Activated CD4-positive, alpha-beta T cell treated with anti-CD3 and anti-CD28 coated beads, Interleukin-2, amount 10 ng/mL, durations not matched to agents 7 days and 5 days (primary cell): ENCODE measurements at regions not wholly inside any gene's neighbourhood (a gene's known extent, or its start where the extent isn't known, plus 50 kb on each side); places are given as distances from the start of the nearest gene placed in this dataset.
"Not testable (repeated sequence)": the region's sequence is repeated elsewhere in the genome, so short reads cannot be mapped to it uniquely, and the experiment has no call there.

Experiments used
- CTCF ChIA-PET: fragments of 350-600 bp; sonication (Branson Sonifier 250); formaldehyde crosslinking; loops from one replicate; lab custom pipeline; 2021; ENCODE audit warnings: antibody characterized with exemption; lab: Charles Lee
- POLR2A ChIA-PET: fragments of 350-600 bp; sonication (Branson Sonifier 250); formaldehyde crosslinking; loops from one replicate; lab custom pipeline; 2021; ENCODE audit warnings: antibody characterized with exemption; lab: Charles Lee
- DNase-seq: peaks from one replicate; pipeline ENCODE4 v3.0.0-alpha.2; 2020
- H3K27ac Mint-ChIP-seq: one replicate; pipeline ENCODE4 v1.8.0; 2021; ENCODE audit warnings: mild to moderate bottlenecking, moderate library complexity, mixed read lengths
- H3K27me3 Mint-ChIP-seq: one replicate; pipeline ENCODE4 v1.8.0; 2021; ENCODE audit warnings: mixed read lengths
- H3K36me3 Mint-ChIP-seq: one replicate; pipeline ENCODE4 v1.8.0; 2021; ENCODE audit warnings: low read depth, mixed read lengths
- H3K4me1 Mint-ChIP-seq: one replicate; pipeline ENCODE4 v1.8.0; 2021; ENCODE audit warnings: mixed read lengths
- H3K4me3 Mint-ChIP-seq: one replicate; pipeline ENCODE4 v1.8.0; 2021; ENCODE audit warnings: mild to moderate bottlenecking, moderate library complexity, mixed read lengths
- H3K9me3 Mint-ChIP-seq: one replicate; pipeline ENCODE4 v1.8.0; 2021; ENCODE audit warnings: mixed read lengths

DNA sequence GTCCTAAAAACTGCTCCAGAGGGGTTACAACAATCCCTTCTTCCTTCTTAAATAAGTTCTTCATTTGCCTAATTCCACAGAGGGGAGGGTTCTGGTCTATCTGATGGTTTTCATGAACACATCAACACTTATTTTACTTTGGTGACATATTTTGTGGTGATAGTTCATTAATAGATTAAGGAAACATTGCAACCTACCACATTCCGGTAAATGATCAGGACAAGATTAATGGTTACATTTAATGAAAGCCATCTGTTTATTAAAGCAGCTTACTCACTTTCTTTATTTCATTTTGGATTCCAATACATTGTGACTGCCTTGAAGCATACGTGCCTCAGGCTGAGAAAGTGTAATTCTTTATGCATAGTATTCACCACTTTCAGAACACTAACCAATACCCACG lies 101.0 kb downstream of the SKIDA1 start:
- Mint-ChIP-seq H3K27me3 (no peaks in the 10 kb centered on the region), H3K36me3 (peaks cover 4% of the 10 kb centered on the region), H3K27ac (no peak overlapping the region), H3K9me3 (peaks cover 9% of the 10 kb centered on the region), H3K4me3 (no peak overlapping the region), H3K4me1 (peaks cover 4% of the 10 kb centered on the region)
- ChIA-PET CTCF (interaction anchor here (0.5 kb wide), 1 partner anchor 1125 kb away, joined by 3 read pairs; no protein-coding TSS in a partner anchor), POLR2A (no interaction called here)
- no peak for DNase-seq

- DNase-seq, result no peak
- H3K4me1 Mint-ChIP-seq, result peaks cover 4% of the 10 kb centered on the region
- CTCF ChIA-PET, result interaction anchor here (0.5 kb wide), 1 partner anchor 1125 kb away, joined by 3 read pairs; no protein-coding TSS in a partner anchor
- POLR2A ChIA-PET, result no interaction called here
- peaks cover 4% of the 10 kb centered on the region for H3K36me3 Mint-ChIP-seq
- no peak overlapping the region for H3K27ac Mint-ChIP-seq
- H3K27me3 Mint-ChIP-seq, result no peaks in the 10 kb centered on the region
- peaks cover 9% of the 10 kb centered on the region for H3K9me3 Mint-ChIP-seq
- no peak overlapping the region for H3K4me3 Mint-ChIP-seq
Observed at GRCh38 chr10:21423850-21424249, 101.6 kb downstream of the SKIDA1 start.

DNA sequence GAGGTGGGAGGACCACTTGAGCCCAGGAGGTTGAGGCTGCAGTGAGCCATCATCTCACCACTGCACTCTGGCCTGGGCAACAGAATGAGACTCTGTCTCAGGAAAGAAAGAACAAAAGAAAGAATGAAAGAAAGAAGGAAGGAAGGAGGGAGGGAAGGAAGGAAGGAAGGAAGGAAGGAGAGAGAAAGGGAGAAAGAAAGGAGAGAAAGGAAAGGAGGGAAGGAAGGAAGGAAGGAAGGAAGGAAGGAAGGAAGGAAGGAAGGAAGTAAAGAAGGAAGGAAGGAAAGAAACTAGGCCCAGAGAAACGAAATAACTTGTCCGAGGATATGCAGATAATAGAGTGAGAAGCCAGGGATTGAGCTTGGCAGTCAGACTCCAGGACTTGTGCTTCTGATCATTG lies 102.1 kb downstream of the SKIDA1 start:
- Mint-ChIP-seq H3K27me3 (no peaks in the 10 kb centered on the region), H3K9me3 (peaks cover 9% of the 10 kb centered on the region), H3K4me1 (peaks cover 4% of the 10 kb centered on the region), H3K27ac (no peak overlapping the region), H3K4me3 (no peak overlapping the region), H3K36me3 (peaks cover 4% of the 10 kb centered on the region)
- POLR2A ChIA-PET, result no interaction called here
- CTCF ChIA-PET, result no interaction called here
- DNase-seq, result no peak

DNA sequence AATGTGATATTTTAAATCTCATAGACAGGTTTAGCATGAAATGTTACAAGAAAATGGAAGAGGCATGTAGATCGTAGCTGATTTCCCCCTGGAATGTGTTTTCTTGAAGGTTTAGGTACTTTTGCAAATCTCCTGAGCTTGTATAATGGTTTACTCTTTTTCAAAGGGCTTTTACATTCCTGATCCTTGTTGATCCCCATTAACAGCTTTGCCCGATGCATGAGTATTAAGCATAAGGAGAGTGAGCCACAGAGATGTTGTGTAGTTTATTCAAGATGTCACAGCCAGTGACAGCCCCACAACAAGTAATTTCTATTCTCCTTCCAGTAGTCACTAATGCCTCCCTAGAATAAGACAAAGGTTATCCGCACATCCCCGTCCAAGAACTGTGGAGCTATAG lies 103.7 kb downstream of the SKIDA1 start:
- H3K4me3 Mint-ChIP-seq, result no peak overlapping the region
- CTCF ChIA-PET, result no interaction called here
- no peak overlapping the region for H3K27ac Mint-ChIP-seq
- no peaks in the 10 kb centered on the region for H3K36me3 Mint-ChIP-seq
- no peaks in the 10 kb centered on the region for H3K4me1 Mint-ChIP-seq
- DNase-seq, result no peak
- no peaks in the 10 kb centered on the region for H3K27me3 Mint-ChIP-seq
- POLR2A ChIA-PET, result no interaction called here
- no peaks in the 10 kb centered on the region for H3K9me3 Mint-ChIP-seq

DNA sequence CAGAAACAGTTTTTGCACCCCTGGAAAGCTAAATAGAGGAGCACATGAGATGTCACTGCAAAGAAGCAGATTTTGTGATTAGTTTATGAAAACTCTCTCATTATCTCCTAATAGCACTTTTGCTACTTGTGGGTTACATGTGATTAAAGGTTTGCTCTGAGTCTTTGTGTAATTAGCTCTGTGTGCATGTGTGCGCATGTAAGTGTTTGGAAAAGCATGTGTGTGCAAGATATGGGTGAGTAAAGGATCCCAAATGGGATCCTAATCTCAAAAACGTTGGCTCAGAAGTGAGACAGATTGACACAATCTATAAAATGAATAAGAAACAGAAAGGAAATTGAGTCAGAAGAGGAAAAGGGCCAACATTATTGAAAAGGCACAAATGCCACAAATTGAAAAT lies 104.5 kb downstream of the SKIDA1 start:
- no peak for DNase-seq
- H3K4me1 Mint-ChIP-seq, result no peaks in the 10 kb centered on the region
- no peaks in the 10 kb centered on the region for H3K36me3 Mint-ChIP-seq
- POLR2A ChIA-PET, result no interaction called here
- CTCF ChIA-PET, result interaction anchor here (0.6 kb wide), 1 partner anchor 33 kb away, joined by 3 read pairs; no protein-coding TSS in a partner anchor
- no peaks in the 10 kb centered on the region for H3K27me3 Mint-ChIP-seq
- H3K27ac Mint-ChIP-seq, result no peak overlapping the region
- H3K9me3 Mint-ChIP-seq, result no peaks in the 10 kb centered on the region
- no peak overlapping the region for H3K4me3 Mint-ChIP-seq

GRCh38 chr10:21418981-21419576 lies 106.4 kb downstream of the SKIDA1 start:
- H3K9me3 Mint-ChIP-seq, result not testable (repeated sequence)

GRCh38 chr10:21417172-21417712 lies 108.2 kb downstream of the SKIDA1 start:
- POLR2A ChIA-PET, result no interaction called here

More at GRCh38 chr10:21418981-21419576, 106.4 kb downstream of the SKIDA1 start:
- H3K4me3 Mint-ChIP-seq, H3K27me3 Mint-ChIP-seq, H3K4me1 Mint-ChIP-seq, DNase-seq, H3K27ac Mint-ChIP-seq, CTCF ChIA-PET, H3K36me3 Mint-ChIP-seq: not testable (repeated sequence)
- POLR2A ChIA-PET, result interaction anchor here (0.6 kb wide), 1 partner anchor 30 kb away, joined by 3 read pairs; no protein-coding TSS in a partner anchor

DNA sequence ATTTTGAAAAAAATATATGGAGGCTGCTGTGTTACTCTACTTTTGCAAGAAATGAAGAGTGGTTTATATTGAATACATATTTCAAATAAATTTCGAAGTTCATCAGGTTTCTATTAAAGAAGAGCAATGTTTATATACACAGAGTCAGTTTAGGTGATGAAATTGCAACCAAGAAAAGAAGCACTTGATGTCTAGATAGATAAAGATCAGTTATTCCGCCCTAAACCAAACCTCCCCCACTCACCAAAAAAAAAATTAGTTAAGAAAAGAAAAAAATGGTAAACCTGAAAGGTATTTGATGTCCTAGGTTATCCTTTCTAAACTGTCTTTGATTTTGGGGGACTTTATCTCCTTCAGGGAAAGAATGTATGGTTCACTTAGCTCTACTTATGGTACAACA lies 111.8 kb downstream of the SKIDA1 start:
- ChIA-PET POLR2A (interaction anchor here (0.6 kb wide), 1 partner anchor 37 kb away, joined by 3 read pairs; no protein-coding TSS in a partner anchor), CTCF (no interaction called here)

More at GRCh38 chr10:21417172-21417712, 108.2 kb downstream of the SKIDA1 start:
- no peaks in the 10 kb centered on the region for H3K9me3 Mint-ChIP-seq
- H3K27ac Mint-ChIP-seq, result no peak overlapping the region
- H3K27me3 Mint-ChIP-seq, result no peaks in the 10 kb centered on the region
- no peak overlapping the region for H3K4me3 Mint-ChIP-seq
- no peaks in the 10 kb centered on the region for H3K36me3 Mint-ChIP-seq
- H3K4me1 Mint-ChIP-seq, result no peaks in the 10 kb centered on the region
- DNase-seq, result no peak
- CTCF ChIA-PET, result no interaction called here

DNA sequence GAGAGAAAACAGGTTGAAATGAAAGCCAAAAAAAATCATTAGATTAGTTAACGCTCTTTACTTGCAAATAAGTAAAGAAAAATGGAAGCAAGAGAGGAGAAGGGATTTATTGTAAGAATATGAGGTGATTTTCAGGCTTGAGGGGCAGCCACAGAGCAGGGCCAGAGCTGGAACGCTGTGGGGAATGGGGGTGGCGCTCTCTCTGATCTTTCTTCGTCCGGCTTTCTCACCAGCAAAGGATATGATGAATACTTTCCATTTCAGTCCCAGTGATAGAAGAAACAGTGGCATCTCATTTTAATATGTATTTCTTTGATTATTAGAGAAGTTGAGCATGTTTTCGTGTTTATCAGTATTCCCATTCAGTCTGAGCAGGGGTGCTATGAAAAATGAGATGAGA lies 112.2 kb downstream of the SKIDA1 start:
- no peak for DNase-seq
- ChIA-PET CTCF (interaction anchor here (0.7 kb wide), 1 partner anchor 387 kb away, joined by 3 read pairs; no protein-coding TSS in a partner anchor), POLR2A (no interaction called here)
- Mint-ChIP-seq H3K4me1 (no peaks in the 10 kb centered on the region), H3K4me3 (no peak overlapping the region), H3K27me3 (no peaks in the 10 kb centered on the region), H3K27ac (no peak overlapping the region), H3K9me3 (no peaks in the 10 kb centered on the region), H3K36me3 (no peaks in the 10 kb centered on the region)

More for the DNA sequence above, 111.8 kb downstream of the SKIDA1 start:
- Mint-ChIP-seq H3K4me3 (no peak overlapping the region), H3K4me1 (no peaks in the 10 kb centered on the region), H3K36me3 (no peaks in the 10 kb centered on the region), H3K9me3 (no peaks in the 10 kb centered on the region), H3K27me3 (no peaks in the 10 kb centered on the region), H3K27ac (no peak overlapping the region)
- DNase-seq, result no peak

- Mint-ChIP-seq H3K36me3 (no peaks in the 10 kb centered on the region), H3K27ac (no peak overlapping the region), H3K27me3 (no peaks in the 10 kb centered on the region), H3K9me3 (no peaks in the 10 kb centered on the region), H3K4me3 (no peak overlapping the region), H3K4me1 (peaks cover 13% of the 10 kb centered on the region)
- POLR2A ChIA-PET, result no interaction called here
- CTCF ChIA-PET, result interaction anchor here (0.7 kb wide), 1 partner anchor 561 kb away, joined by 3 read pairs; no protein-coding TSS in a partner anchor
- DNase-seq, result peak; percentile 10
Observed at GRCh38 chr10:21406595-21407193, 118.8 kb downstream of the SKIDA1 start.

- DNase-seq, result no peak
- ChIA-PET POLR2A (no interaction called here), CTCF (interaction anchor here (0.7 kb wide), 1 partner anchor 562 kb away, joined by 3 read pairs; no protein-coding TSS in a partner anchor)
- Mint-ChIP-seq H3K9me3 (no peaks in the 10 kb centered on the region), H3K27me3 (no peaks in the 10 kb centered on the region), H3K4me3 (no peak overlapping the region), H3K36me3 (no peaks in the 10 kb centered on the region), H3K4me1 (peaks cover 13% of the 10 kb centered on the region), H3K27ac (no peak overlapping the region)
Observed at GRCh38 chr10:21405981-21406380, 119.5 kb downstream of the SKIDA1 start.

DNA sequence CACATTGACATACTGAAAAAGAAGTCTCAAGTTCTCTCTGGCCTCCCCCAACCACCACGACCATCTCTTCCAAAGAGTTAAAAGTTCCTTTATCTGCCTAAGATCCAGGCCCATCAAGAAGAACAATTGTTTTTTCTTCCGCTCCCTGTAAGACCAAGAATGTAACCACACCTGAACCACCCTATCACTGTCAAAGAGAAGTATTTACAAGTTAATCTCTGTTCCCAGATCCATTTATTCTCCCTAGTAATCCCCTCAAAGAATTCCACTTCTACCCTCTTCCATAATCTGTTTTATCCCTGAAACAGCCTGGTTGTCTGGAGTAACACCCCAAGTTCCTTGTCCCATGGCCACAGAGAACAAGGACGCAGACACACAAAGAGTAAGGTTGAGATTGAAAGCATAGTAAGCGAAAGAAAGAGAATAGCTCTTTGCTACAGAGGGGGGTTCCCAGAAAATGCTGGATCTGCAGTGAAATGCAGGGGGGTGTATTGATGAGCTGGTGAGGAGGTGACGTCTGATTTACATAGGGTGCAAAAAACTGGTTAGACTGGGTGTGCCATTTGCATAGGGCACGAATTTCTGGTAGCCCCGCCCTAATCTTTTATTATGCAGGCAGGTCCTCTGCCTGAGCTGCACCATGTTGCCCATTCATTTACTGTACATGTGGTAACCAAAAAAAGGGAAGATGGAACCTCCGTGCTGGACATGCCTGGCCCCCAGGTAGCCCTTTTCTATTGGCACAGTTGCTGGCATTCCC lies 122.0 kb downstream of the SKIDA1 start:
- H3K36me3 Mint-ChIP-seq, result no peaks in the 10 kb centered on the region
- no peak overlapping the region for H3K4me3 Mint-ChIP-seq
- H3K4me1 Mint-ChIP-seq, result peaks cover 13% of the 10 kb centered on the region
- H3K27me3 Mint-ChIP-seq, result peaks cover 11% of the 10 kb centered on the region
- H3K27ac Mint-ChIP-seq, result no peak overlapping the region
- POLR2A ChIA-PET, result no interaction called here
- CTCF ChIA-PET, result no interaction called here
- DNase-seq, result no peak
- H3K9me3 Mint-ChIP-seq, result no peaks in the 10 kb centered on the region
